Breast epithelium (tissue), 4 donors: ENCODE measurements at regions not wholly inside any gene's neighbourhood (a gene's known extent, or its start where the extent isn't known, plus 50 kb on each side); places are given as distances from the start of the nearest gene placed in this dataset.

Experiments
- DNase-seq, 2 donors: peaks; one replicate each; pipeline ENCODE4 v3.0.0-alpha.2; 2019; ENCODE audit warnings: low spot score in 2 of 2
- H3K27ac ChIP-seq, 2 donors: fragments of 200-600 bp; sonication (generic) in 1 of 2; one replicate each; pipeline ENCODE4 v1.5.1; 2016 to 2019; ENCODE audit warnings: mild to moderate bottlenecking in 1 of 2
- H3K27me3 ChIP-seq, 2 donors: fragments of 200-600 bp; sonication (generic) in 1 of 2; one replicate each; pipeline versions ENCODE4 v1.5.1 to v1.6.0; 2017 to 2019; ENCODE audit warnings: control low read depth in 1 of 2, mild to moderate bottlenecking in 1 of 2
- H3K36me3 ChIP-seq: fragments of 200-600 bp; one replicate; pipeline ENCODE4 v1.5.1; 2019
- H3K4me1 ChIP-seq, 2 donors: fragments of 200-600 bp; sonication (generic); one replicate each; pipeline ENCODE4 v1.5.1; 2016 to 2019; ENCODE audit warnings: control low read depth in 1 of 2
- H3K4me3 ChIP-seq, 3 donors: fragments of 200-600 bp; sonication (generic); 1 replicate in 2 of 3; 2 replicates in 1 of 3; pipeline ENCODE4 v1.5.1; 2016 to 2019; ENCODE audit warnings: mild to moderate bottlenecking in 3 of 3, moderate library complexity in 2 of 3
- H3K9me3 ChIP-seq, 2 donors: fragments of 200-600 bp; sonication (generic) in 1 of 2; one replicate each; pipeline ENCODE4 v1.5.1; 2016 to 2019; ENCODE audit warnings: control low read depth in 1 of 2
- CTCF ChIP-seq, 3 donors: fragments of 450-650 bp; IDR thresholded peaks; one replicate each; pipeline ENCODE4 v1.5.1; 2016 to 2017; ENCODE audit warnings: antibody characterized with exemption in 3 of 3, mild to moderate bottlenecking in 3 of 3, moderate library complexity in 3 of 3
- POLR2A ChIP-seq: fragments of 450-650 bp; IDR thresholded peaks from one replicate; pipeline ENCODE4 v1.6.1; 2016; ENCODE audit warnings: antibody characterized with exemption, mild to moderate bottlenecking, moderate library complexity
- POLR2AphosphoS5 ChIP-seq, 3 donors: sonication (generic); formaldehyde crosslinking; IDR thresholded peaks; one replicate each; pipeline ENCODE4 v1.6.1; 2017; ENCODE audit warnings: antibody characterized with exemption in 3 of 3
- intact Hi-C: fragments of 100-400 bp; cut with DNase I; formaldehyde crosslinking; loops from one replicate; pipeline ENCODE4 v1.15.1; 2023; ENCODE audit warnings: low total_unique reads

DNA sequence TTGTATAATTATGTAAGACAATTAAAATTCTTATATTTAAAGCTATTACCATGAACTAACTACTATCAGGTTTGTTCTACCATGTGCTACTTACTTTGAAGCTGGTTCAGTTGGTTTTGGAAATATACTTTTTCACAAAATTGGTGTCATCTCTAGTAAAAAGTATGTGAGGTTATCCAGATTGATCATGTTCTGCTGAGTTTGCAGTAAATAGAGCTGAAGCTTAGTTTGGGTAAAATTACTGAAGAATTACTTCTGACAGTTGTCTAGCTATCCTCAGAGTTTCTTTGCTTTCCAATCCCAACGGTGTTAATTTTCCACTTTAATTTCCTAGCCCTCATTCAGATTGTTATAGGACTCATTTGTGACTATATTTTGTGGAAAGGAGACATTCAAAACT is 184.2 kb downstream of the FAT4 start:
- Histone ChIP-seq H3K4me1 (no peaks in the 10 kb centered on the region), H3K27me3 (no peaks in the 10 kb centered on the region), H3K27ac (no peak overlapping the region), H3K4me3 (no peak overlapping the region), H3K9me3 (no peaks in the 10 kb centered on the region), H3K36me3 (no peaks in the 10 kb centered on the region)
- TF ChIP-seq CTCF (IDR thresholded peaks at IDR 0.05) (no peak), POLR2A (no peak), POLR2AphosphoS5 (IDR thresholded peaks at IDR 0.05) (no peak)
- intact Hi-C loops, result no loop called here
- no peak for DNase-seq

DNA sequence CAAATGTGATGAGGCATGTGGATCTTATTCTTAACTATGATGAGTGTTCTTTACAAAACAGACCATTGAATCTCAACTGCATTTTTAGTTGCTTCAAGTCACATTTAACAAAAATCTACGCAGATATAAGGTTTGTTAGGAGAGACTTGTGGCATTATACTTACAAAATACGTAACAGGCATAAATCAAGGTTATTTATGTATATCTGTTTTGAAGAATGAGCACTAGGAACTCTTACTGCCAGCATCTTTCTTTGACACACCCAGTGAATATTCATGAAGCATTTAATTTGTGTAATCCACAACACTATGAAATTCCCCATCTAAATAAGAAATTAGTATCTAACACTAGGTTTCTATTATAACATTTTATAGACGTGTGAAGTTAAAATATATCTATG is 186.3 kb downstream of the FAT4 start:
- Histone ChIP-seq H3K27ac (no peak overlapping the region), H3K27me3 (no peaks in the 10 kb centered on the region), H3K36me3 (no peaks in the 10 kb centered on the region), H3K9me3 (no peaks in the 10 kb centered on the region), H3K4me3 (no peak overlapping the region), H3K4me1 (no peaks in the 10 kb centered on the region)
- no peak for DNase-seq
- TF ChIP-seq POLR2AphosphoS5 (IDR thresholded peaks at IDR 0.05) (no peak), POLR2A (no peak), CTCF (IDR thresholded peaks at IDR 0.05) (no peak)
- intact Hi-C loops, result no loop called here

DNA sequence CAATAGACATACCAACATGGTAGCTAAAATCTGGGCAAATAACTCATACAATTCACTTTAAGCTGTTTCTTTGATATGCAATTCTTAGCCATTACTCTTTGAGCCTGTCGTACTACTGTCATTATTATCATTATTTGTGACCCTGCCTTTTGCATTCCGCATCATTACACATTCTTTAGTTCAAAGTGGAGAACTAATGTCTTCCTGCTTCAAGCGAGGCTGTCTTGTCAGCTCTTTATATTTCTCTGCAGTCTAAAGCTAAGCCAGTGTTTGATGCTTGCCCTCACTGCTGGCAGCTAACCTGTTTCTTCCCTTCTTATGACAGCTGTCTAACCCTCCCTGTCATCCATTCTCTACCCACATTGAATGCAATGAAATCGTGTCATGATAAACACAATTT is 186.8 kb downstream of the FAT4 start:
- Histone ChIP-seq H3K27me3 (no peaks in the 10 kb centered on the region), H3K27ac (no peak overlapping the region), H3K36me3 (no peaks in the 10 kb centered on the region), H3K9me3 (no peaks in the 10 kb centered on the region), H3K4me1 (no peaks in the 10 kb centered on the region), H3K4me3 (no peak overlapping the region)
- intact Hi-C loops, result no loop called here
- TF ChIP-seq CTCF (IDR thresholded peaks at IDR 0.05), result no peak
- TF ChIP-seq POLR2A, result no peak
- no peak for TF ChIP-seq POLR2AphosphoS5 (IDR thresholded peaks at IDR 0.05)
- no peak for DNase-seq

GRCh38 chr4:125505621-125506020 is 190.9 kb downstream of the FAT4 start:
- no peaks in the 10 kb centered on the region for H3K4me1 ChIP-seq
- DNase-seq, result no peak
- no peak overlapping the region for H3K4me3 ChIP-seq
- H3K9me3 ChIP-seq, result no peaks in the 10 kb centered on the region
- no peaks in the 10 kb centered on the region for H3K36me3 ChIP-seq
- intact Hi-C loops, result no loop called here
- TF ChIP-seq CTCF (IDR thresholded peaks at IDR 0.05) (no peak), POLR2AphosphoS5 (IDR thresholded peaks at IDR 0.05) (no peak), POLR2A (no peak)
- no peak overlapping the region for H3K27ac ChIP-seq
- no peaks in the 10 kb centered on the region for H3K27me3 ChIP-seq

DNA sequence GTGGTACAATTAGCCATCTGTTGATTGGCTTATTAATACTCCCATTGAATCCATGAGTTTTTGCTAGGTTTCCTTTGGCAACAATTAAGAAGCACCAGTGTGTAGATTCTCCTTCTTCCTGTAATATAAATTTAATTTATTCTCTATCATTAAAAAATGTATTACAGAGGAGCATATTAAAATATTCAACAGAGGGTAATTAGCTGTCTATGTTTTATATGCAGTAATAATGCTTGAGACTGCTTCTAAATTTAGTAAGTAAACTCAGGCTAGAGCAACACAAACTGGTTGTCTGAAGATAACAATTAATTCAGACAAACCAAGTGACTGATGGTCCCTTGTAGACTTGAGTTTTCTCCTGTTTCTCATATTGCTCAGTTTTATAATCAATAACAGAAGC is 192.4 kb downstream of the FAT4 start:
- no peak overlapping the region for H3K27ac ChIP-seq
- no peaks in the 10 kb centered on the region for H3K4me1 ChIP-seq
- intact Hi-C loops, result no loop called here
- H3K27me3 ChIP-seq, result no peaks in the 10 kb centered on the region
- no peaks in the 10 kb centered on the region for H3K36me3 ChIP-seq
- DNase-seq, result no peak
- H3K9me3 ChIP-seq, result no peaks in the 10 kb centered on the region
- TF ChIP-seq POLR2AphosphoS5 (IDR thresholded peaks at IDR 0.05), result no peak
- no peak for TF ChIP-seq CTCF (IDR thresholded peaks at IDR 0.05)
- TF ChIP-seq POLR2A, result no peak
- H3K4me3 ChIP-seq, result no peak overlapping the region
